Activated CD4-positive, alpha-beta T cell treated with anti-CD3 and anti-CD28 coated beads, Interleukin-2, amount 50 U/mL, for 24 hours (primary cell): ENCODE measurements at regions not wholly inside any gene's neighbourhood (a gene's known extent, or its start where the extent isn't known, plus 50 kb on each side); places are given as distances from the start of the nearest gene placed in this dataset.
"Not testable (repeated sequence)": the region's sequence is repeated elsewhere in the genome, so short reads cannot be mapped to it uniquely, and the experiment has no call there.

Source experiments
- DNase-seq, 2 donors: peaks; one replicate each; pipeline ENCODE4 v3.0.0-alpha.2; 2020; ENCODE audit warnings: low read depth in 1 of 2, low spot score in 1 of 2

DNA sequence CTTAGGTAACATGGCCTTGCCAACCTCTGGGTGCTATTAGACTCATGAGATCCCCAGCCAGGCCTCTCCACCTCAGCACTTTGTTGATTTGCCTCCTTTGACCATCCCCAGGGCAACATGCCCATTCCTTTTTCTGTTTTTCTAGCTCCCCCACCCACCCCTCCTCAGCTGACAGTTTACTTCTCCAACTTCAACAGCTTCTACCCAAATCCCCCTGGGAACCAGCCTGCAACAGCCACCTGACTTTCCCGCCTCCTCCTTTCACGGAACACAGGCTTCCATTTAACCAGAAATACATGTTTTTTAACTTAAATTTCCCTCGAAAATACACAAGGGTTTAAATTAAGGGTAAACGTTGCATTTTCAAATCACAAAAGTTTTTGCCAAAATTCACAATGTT, 117.3 kb downstream of the DLEU7 start:
- DNase-seq: no peak

DNA sequence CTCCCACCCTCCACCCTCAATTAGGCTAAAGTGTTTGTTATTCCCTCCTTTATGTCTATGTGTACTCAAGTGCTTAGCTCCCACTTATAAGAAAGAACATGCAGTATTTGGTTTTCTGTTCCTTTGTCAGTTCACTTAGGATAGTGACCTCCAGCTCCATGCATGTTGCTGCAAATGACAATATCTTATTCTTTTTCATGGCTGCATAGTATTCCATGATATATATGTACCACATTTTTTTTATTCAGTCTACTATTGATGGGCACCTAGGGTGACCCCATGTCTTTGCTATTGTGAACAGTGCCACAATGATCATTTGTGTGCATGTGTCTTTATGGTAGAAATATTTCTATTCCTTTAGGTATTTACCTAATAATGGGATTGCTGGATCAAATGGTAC, 114.3 kb downstream of the DLEU7 start:
- DNase-seq: no peak

DNA sequence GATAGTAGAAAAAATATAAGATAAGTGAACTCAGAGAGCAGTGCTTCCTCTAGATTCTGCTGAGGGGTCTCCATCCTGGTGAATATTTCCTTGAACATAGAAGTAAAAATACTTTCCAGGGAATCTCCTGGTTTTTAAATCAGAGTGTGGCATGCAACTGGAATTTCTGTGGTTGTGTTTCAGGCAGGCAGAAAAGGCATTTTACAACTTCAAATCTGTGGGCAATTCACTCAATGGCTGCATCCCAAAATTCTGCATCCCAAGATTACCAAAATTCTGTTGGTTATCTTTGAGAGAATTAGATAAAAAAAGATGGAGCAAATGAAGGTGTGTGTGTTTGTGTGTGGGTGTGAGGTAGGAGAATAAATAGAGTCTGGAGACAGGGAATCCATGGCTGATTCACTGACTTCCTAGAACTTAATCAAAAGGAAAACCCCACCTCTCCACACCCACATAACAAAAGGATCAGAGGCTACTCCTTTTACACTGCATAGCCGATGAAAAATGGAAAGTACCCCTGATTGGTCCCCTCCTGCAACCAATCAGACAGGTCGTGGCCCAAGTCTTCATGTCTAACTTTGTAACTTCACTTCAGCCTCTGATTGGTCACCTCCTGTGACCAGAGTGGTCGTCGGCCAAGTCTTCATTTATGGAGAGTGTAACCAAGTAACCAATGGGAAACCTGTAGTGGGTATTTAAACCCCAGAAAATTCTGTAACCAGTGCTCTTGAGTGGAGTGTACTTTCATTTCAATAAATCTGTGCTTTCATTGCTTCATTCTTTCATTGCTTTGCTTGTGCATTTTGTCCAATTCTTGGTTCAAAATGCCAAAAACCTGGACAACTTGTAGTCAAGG, 112.8 kb downstream of the DLEU7 start:
- no peak for DNase-seq

DNA sequence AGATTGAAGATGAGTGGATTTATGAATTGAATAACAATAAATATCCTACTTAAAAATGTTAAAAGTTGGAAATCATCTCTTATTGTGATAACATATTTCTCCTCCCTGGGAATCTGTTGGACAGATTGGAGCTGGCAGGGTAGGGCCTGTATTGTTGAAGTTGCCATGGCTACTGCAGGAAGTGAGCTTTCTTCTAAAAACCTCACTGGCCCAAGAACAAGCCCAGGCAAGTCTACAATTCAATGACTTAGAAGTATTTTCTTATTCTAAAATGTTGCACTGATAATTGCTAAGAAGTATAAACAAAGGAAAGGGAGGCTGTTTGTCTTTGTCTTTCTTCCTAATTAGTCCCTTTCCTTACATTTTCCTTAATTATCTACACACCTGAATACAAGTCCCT, 112.1 kb downstream of the DLEU7 start:
- DNase-seq: no peak

DNA sequence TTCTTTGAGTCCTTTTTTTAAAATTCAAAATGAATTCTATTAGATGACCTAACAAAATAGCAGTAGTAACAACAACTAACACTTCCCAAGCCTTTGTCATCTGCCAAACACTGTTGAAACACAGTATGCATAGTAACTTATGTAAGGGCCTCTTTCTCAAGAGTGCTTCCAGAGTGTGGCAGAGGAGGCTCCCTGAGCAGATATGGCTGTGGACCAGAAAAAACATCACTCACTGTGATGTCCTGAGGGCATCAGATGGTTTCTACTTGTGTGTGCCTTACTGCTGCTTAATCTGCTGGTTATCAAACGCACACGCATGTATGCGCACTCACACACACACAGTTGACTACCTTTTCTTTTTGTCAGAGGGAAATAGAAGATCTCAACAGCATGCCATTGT, 110.8 kb downstream of the DLEU7 start:
- DNase-seq: no peak

DNA sequence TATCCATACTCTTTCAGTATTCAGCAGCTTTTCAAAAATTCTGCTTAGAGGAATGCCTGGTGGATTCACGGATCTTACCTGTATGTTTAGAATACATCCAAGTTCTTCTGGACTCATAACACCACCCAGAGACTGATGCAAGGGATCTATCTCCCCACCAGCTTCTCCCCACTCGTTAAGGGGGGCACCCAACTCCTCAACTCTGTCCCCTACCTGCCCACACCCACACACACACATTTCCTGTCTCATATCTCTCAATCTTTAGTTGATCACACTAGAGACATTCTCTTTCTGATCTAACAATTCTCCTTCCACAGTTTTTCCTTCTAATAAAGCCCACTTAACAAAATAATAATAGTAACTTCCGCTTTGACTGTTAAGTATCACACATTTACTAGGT, 110.1 kb downstream of the DLEU7 start:
- no peak for DNase-seq

DNA sequence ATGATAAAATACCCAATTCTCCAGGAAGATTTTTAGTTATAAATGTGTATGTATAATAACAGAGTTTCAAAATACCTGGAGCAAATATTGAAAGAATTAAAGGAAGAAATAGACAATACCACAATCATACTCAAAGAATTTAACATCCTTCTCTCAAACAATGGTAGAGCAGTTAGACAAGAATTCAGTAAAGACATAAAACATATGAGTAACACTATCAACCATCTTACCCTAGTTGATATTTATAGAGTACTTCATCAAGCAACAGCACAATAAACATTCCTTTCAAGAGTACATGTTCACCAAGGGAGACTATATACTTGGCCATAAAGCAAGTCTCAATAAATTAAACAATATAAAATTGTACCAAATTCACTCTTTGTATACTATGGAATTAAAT, 108.4 kb downstream of the DLEU7 start:
- no peak for DNase-seq

DNA sequence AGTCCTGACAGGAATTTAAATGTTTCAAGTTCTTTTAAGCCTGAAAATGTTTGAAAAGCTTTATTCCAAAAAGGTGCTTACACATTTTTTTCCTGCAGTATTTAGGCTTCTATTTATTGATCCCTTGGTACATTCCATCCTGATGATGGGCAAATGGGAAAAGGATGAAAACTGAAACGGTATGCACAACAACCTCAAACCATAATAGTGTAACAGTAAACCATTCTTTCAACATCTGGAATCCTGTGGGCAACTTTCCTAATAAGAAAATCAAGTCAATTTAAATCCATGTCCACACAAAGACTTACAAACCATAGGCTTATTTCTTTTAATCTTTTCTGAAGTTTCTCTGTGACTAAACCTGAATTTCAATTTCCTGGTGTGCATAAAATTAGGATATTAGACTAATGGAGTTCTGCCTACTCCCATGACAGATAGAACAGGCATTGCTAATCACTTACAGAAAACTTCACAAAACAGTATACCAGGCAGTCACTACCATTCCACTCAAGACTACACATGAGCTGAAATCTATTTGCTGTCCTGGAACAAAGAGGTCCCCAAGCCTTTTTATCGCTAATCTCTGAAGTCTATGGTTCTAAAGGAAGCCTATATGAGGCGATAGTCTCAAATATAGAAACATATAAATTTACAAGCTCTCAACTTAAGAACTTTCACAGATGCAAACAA, 103.3 kb downstream of the DLEU7 start:
- DNase-seq: no peak

DNA sequence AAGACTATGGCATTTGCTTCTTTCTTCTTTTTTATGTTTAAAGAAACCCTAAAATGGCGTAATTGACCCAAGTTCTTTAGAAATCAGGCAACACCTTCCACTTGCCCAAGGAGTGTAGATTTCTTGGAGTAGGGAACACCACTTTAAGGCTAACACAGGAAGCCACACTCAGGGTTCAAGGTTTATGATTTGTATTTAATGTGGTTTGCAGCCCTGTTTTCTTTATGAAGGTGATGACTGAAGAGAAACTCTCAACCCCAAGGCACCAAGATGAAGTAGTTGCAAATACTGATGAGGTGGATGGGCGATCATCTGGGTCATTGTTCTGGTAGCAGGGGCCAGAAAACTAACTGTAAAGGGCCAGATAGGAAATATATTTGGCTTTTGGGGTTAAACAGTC, 101.1 kb downstream of the DLEU7 start:
- no peak for DNase-seq

DNA sequence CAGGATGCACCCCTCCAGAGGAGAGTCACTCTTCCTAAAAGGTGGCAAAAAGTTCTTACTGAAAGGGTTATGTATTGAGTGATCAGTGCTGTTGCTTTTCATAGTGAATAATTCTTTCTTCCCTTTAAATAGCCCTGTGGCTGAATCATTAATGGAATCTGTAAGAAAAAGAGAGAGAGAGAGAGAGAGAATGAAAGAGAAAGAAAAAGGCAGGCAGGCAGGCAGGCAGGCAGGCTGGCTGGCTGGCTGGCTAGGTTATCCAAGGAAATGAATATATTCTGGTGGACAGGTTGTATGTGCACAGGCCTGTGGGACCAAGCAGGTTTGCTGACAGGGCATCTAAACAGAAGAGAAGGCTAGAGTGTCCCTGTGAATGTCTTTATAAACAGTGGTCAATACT, 100.5 kb downstream of the DLEU7 start:
- no peak for DNase-seq

DNA sequence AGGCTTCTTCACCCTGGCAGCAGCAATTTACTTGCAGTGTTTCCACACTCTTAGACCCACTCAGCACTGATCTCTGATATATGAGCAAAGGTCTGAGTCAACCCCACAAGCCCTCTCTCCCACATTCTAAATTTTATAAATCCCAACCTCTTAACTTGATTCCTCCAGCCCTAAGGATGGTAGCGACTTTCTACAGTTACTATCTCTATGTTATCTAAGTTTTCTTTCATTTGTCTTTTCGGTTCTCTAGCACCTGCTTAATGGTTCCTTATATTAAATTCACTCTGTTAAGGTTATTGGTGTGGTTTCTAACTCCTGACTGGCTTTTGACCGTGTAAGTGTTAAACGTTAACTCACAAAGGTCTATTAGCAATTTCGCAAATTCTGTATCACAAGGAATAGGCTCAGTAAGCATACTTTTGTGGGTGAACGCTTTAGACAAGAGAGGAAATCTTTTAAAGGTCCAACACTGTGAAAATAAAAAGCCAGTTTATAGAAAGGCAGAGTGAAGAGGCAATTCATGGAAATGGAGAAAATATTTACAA, 99.3 kb downstream of the DLEU7 start:
- no peak for DNase-seq

DNA sequence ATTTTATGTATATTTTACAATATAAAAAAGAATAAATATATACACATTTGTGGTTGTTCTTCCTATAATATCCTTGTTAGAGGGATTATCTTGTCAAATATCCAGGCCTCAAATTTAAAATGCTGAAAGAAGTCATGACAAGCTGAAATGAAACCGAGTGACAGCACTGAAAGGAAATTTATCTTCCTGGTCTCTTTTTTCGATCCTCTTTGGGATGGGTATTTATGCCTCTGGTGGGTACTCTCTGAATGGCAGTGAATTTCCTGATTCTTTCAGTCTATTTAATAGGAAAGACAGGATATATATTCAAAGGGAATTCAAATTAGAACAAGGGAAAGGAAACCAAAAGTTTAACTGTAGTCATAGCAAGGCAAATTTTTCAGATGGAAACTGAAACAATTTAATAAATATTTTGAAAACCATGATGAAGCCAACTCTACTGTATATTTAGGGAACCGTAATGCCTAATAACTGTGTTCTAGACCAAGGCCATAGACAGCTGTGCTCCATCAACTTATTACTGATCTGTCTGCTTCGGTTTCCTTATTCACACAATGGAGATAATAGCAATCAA, 97.9 kb downstream of the DLEU7 start:
- DNase-seq: no peak

DNA sequence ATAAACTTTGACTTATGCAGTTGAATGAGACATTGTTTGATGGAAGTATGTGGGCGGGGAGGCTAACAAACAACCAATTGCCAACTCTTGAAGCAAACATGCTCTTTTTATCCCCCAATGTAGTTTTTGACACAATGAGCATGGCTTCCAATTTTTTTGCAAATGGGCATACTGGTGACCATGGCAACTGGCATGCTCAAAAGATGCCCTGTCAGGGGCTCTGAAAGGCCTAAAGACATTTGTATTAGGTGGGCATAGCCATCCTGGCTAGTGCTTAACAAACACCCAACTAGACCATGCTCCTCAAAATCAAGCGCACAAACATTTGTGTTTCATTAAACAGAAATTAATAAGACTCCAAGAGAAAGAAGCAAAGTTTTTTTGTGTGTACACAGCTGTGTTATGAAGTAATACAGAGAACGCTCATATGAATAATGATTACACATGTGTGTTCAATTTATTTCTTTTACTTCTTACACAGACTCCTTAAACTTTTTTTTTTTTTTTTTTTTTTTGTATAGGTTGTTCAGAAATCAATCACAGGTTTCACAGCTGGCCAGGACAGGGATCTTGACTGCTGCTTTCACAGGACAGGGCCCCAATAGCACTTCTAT, 95.6 kb downstream of the DLEU7 start:
- no peak for DNase-seq

DNA sequence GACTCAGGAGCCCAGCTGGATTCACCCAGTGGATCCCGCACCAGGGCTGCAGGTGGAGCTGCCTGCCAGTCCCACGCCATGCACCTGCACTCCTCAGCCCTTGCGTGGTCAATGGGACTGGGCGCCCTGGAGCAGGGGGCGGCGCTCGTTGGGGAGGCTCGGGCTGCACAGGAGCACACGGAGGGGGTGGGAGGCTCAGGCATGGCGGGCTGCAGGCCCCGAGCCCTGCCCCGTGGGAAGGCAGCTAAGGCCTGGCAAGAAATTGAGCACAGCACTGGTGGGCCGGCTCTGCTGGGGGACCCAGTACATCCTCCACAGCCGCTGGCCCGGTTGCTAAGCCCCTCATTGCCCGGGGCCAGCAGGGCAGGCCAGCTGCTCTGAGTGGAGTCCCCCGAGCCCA, 90.3 kb downstream of the DLEU7 start:
- not testable (repeated sequence) for DNase-seq

DNA sequence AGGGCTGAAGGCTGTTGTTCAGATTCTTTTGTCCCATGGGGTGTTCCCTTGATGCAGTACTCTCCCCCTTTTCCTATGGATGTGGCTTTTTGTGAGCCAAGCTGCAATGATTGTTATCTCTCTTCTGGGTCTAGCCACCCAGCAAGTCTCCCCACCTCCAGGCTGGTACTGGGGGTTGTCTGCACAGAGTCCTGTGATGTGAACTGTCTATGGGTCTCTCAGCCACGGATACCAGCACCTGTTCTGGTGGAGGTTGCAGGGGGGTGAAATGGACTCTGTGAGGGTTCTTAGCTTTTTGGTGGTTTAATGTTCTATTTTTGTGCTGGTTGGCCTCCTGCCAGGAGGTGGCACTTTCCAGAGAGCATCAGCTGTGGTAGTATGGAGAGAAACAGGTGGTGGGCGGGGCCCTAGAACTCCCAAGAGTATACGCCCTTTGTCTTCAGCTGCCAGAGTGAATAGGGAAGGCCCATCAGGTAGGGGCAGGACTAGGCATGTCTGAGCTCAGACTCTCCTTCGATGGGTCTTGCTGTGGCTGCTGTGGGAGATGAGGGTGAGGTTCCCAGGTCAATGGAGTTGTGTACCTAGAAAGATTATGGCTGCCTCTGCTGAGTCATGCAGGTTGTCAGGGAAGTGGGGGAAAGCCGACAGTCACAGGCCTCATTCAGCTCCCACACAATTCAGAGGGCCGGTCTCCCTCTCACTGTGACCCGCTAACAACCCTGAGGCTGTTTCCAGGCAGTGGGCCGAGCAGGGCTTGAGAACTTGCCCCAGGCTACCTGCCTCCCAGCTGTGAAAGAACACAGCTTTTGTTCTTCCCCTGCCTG, 87.4 kb downstream of the DLEU7 start:
- not testable (repeated sequence) for DNase-seq

DNA sequence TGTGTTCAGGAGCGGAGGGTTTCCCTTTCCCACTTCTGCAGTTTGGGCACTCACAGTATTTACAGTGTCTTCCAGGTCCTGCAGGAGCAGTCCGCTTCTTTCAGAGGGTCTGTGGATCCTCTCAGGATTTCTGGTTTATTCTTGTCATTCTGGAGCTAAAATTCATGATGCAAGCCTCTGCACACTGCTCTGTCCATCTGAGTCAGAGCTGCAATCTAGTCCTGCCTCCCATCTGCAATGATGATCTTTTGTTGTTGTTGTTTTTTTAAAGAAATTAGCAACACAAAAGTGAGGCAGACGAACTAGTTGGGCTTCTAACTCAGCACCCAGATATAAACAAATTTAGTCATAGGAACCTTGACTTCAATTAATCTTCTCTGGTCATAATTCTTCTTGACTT, 86.5 kb downstream of the DLEU7 start:
- DNase-seq: no peak

DNA sequence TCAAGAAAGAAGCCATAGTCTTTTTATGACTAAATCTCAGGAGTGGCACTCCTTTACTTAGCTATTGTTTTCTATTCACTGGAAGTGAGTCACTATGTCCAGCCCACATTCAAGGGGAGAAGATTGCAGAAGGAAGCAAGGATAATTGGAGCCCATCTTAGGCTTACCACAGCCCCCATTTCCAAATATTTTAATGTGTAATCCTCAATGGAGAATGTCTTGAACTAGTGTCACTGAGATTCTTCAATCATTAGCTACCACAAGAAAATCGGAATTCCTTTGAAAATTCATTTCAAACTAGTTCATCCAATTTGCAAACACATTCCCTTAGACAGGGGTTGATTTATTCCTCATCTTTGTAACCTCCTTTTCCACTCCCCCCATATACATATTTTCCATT, 84.7 kb downstream of the DLEU7 start:
- DNase-seq: no peak

DNA sequence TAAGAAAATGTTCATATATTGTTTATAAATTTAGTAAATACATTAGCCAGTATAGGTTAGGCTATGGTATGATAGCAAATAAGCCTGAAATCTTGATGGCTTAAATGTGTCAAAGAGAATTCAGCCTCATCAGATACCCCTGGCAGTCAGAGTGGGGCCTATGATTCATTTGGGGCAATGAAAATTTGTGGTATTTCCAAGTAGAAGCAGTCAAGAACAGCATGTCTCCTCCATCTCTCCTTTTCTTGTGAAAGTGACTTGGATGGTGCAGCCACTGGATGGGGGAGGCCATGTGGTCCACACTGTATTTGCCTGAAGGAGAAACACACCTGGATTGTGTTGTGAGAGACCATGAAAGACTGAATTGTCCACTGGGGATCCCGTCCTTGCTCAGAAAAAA, 82.7 kb downstream of the DLEU7 start:
- DNase-seq: no peak

DNA sequence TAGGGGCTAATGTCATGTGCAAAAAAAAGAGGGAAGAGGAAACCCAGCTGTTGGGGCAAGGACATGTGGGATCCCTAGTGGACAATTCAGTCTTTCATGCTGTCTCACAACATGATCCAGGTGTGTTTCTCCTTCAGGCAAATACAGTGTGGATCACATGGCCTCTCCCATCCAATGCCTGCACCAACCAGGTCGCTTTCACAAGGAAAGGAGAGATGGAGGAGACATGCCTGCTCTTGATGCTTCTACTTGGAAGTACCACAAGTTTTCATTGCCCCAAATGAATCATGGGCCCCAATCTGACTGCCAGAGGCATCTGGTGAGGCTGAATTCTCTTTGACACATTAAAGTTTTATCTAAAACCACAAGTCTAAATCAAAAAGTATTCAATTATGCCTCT, 82.1 kb downstream of the DLEU7 start:
- no peak for DNase-seq

DNA sequence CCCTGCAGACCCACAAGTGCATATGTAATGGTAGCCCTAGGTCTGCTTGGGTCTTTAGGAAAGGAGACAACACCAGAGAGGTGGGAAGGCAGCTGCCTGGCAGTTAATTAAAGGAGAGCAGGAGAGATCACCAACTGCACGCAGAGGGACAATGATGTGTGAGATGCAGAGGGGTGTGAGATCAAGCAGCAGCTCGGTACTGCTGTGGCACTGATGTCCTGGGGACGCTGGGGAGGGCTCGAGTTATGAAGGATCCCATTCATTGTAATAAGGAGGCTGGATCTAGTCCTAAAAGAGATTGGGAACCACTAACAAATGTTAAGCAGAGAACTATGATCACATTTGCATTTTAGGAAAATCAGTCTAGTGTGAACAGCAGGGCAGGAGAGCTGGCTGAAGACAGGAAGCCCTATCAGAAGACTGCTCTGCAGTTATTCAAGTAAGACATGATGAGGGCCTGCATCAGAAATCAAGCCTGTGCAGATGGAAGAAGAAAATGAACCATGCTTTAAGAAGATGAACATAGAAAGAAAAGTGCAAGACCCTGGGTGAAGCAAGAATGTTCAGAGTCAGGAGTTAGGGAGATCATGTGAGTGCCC, 80.4 kb downstream of the DLEU7 start:
- no peak for DNase-seq
